Fibroblast of skin of left biceps (primary cell): ENCODE measurements at regions not wholly inside any gene's neighbourhood (a gene's known extent, or its start where the extent isn't known, plus 50 kb on each side); places are given as distances from the start of the nearest gene placed in this dataset.

Experiments used
- DNase-seq, 2 experiments: peaks; one replicate each; pipeline ENCODE4 v3.0.0-alpha.2; 2013; ENCODE audit warnings: low read depth in 2 of 2

DNA sequence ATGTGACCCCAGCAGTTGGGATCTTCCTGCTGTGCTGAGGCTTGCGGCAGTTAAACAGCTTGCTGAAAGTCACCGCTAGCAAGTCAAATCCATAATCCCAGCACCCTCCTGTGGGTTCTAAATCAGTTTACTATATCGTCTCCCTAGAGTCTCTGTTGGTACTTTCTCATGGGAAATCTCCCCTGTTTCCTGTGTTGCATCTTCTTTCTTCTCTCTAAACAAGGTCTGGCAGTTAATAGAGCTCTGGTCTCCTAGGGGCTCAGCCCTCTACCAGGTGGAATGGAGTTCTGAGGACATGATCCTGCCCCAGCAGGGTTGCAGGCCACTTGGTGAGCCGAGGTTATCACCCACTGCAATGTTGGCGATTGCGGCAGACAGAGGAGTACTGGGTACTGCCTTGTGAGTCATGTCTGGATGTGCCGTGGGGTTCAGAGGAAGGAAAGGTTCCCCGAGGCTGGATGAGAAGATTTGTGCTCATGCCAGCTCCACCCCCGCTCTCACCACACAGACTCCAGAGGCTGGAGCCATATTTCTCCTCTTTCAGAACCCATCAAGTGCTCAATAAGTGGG is 59.4 kb upstream of the SIX2 start:
- no peak for DNase-seq

DNA sequence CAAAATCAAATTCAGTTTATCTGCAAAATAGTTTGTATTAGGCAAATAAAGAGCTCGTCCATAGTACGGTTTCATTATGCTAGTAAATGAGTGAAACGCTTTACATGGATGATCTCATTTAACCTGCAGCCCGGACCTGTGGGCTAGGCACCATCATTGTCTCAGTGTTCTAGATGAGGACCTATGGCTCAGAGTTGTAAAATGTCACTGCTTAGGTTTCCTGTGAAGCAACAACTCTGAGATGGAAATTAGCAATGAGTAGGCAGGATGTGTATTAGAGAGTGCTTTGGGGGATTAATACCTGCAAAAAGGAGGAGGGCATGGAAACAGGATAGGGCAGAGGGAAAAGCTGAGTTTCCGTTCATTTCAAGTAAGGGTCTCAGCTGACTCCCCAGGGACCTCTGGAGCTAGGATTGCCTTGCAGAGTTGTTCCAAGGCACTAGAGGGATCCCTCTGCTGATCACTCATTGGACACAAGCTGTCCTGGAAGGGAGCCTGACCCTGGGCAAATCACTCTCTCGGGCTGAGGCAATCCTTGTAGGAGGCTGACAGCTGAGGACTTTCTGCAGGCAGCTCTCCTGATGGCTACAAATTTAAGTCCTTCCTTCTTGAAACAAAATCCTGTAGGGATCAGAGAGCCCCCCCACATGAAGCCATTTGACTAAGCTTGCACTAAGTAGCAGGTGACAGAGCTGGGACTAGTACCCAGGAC is 58.8 kb upstream of the SIX2 start:
- DNase-seq, result no peak
